NB4 (cell line): ENCODE measurements at regions not wholly inside any gene's neighbourhood (a gene's known extent, or its start where the extent isn't known, plus 50 kb on each side); places are given as distances from the start of the nearest gene placed in this dataset.

ENCODE experiments used
- DNase-seq: peaks from one replicate; pipeline ENCODE4 v3.0.0; 2010; ENCODE audit warnings: low read depth
- H3K4me3 ChIP-seq: one replicate; pipeline ENCODE4 v1.5.1; 2011; ENCODE audit warnings: mild to moderate bottlenecking, low read depth, low read length, moderate library complexity
- CTCF ChIP-seq: IDR thresholded peaks from one replicate; pipeline ENCODE4 v1.5.1; 2012; ENCODE audit warnings: low read depth, low read length
- MYC ChIP-seq: IDR thresholded peaks from 2 replicates; pipeline ENCODE4 v1.6.1; 2011; ENCODE audit warnings: low read depth, low read length
- POLR2A ChIP-seq: IDR thresholded peaks from 2 replicates; pipeline ENCODE4 v1.6.1; 2011; ENCODE audit warnings: mild to moderate bottlenecking; ENCODE audit not compliant: insufficient read length; ENCODE audit errors: extremely low read depth
- TF ChIP-seq, protein P1 (sequence below): IDR thresholded peaks from 2 replicates; pipeline ENCODE4 v1.6.1; 2011; ENCODE audit warnings: low read depth, low read length

GRCh38 chr21:16674949-16675348, 837.9 kb upstream of the CXADR start:
- DNase-seq = no peak
- H3K4me3 ChIP-seq = no peak overlapping the region
- TF ChIP-seq MYC (no peak), POLR2A (no peak), CTCF (no peak)
- TF ChIP-seq, protein P1, sequence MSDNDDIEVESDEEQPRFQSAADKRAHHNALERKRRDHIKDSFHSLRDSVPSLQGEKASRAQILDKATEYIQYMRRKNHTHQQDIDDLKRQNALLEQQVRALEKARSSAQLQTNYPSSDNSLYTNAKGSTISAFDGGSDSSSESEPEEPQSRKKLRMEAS = no peak

DNA sequence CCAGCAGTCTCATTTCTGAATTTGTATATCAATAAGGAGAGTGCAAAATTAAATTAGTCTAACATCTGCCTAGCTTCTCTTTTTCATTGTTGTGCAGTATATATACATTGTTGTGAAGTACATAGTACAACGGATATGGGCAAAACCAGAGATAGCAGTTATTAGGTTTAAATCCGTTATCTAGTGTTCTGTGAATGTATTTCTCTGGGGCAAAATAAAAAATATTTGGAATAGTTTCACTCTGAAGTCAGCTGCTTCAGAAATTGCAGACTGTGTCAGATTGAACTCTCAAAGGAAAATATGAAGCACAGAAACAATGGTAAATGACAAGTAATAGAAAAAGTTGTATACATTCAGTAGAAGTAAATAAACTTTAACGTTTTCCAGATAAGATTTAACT, 836.5 kb upstream of the CXADR start:
- no peak overlapping the region for H3K4me3 ChIP-seq
- TF ChIP-seq MYC (no peak), CTCF (no peak), POLR2A (no peak)
- TF ChIP-seq, protein P1 = no peak
- no peak for DNase-seq

GRCh38 chr21:16678429-16679160, 834.2 kb upstream of the CXADR start:
- TF ChIP-seq, protein P1 = no peak
- TF ChIP-seq POLR2A = no peak
- TF ChIP-seq MYC = no peak
- no peak for TF ChIP-seq CTCF
- no peak for DNase-seq
- H3K4me3 ChIP-seq = no peak overlapping the region

- DNase-seq = no peak
- H3K4me3 ChIP-seq = no peak overlapping the region
- TF ChIP-seq POLR2A (no peak), CTCF (no peak), MYC (no peak)
- TF ChIP-seq, protein P1 = no peak
Observed at GRCh38 chr21:16695074-16695473, 817.8 kb upstream of the CXADR start.

- DNase-seq = no peak
- no peak overlapping the region for H3K4me3 ChIP-seq
- TF ChIP-seq, protein P1 = no peak
- TF ChIP-seq CTCF (no peak), POLR2A (no peak), MYC (no peak)
Observed at GRCh38 chr21:16707274-16707673, 805.6 kb upstream of the CXADR start.
